HG03575 (cell line): ENCODE measurements at regions not wholly inside any gene's neighbourhood (a gene's known extent, or its start where the extent isn't known, plus 50 kb on each side); places are given as distances from the start of the nearest gene placed in this dataset.

Experiments used
- ATAC-seq: cut with Tn5 transposase; IDR thresholded peaks from one replicate; pipeline ENCODE4 v1.9.1; 2021; ENCODE audit not compliant: unreplicated experiment, insufficient number of reproducible peaks, low FRiP score; ENCODE audit errors: extremely low read depth

DNA sequence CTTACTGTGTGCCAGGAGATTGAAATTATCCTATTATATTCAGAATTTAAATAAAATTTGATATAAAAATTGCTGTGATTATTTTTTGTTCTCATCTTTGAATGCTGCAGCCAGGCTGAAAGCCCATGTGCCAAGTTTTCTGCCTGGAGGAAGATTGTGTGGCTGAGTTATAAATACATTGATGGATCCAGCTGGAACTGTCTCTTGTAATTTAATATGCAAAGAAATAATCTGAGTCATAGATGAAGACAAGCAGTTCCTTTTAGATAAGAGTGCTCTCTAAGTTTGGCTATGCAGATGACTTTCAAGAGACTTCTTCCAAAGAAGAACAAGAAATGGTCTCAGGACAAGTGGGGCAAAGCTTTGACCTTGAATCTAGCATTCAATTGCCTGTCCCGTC lies 871.0 kb downstream of the CDH11 start:
- ATAC-seq, result no peak

DNA sequence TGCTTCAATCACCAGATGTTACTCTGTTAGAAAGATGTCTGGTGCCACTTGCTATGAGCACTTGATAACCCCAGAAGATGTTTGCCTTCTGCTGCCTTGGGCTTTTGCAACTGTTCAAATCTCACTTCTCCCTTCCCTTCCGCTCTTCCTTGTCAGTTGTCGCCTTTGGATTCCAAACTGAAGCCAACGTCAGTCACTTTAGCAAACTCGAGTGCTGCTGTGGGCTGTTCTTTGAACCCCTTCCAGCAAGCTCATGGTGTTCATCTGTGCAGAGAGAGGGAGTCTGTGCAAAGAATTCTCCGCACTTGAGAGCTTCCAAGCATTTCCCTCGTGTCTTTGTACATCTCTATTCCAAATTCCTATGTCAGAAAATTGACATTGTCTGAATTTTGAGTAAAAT lies 879.4 kb downstream of the CDH11 start:
- no peak for ATAC-seq

DNA sequence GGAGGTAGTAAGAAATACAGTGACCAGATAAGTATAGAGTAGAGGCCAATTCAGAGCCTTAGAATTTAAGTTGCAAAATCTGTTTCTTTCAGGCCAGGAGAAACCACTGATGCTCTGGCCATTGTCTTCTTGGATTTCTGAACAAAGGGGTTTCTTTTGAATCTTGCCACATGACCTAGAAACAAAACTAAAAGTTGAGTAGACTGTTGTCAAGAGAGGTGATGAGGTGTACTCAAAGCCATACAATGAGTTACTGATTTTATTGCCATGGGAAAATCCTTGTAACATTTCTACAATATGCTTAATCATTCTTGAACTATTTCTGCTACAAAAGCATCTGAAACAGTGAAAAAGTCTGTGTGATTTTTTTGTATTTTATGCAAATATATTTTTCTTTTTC lies 881.3 kb downstream of the CDH11 start:
- ATAC-seq, result no peak

DNA sequence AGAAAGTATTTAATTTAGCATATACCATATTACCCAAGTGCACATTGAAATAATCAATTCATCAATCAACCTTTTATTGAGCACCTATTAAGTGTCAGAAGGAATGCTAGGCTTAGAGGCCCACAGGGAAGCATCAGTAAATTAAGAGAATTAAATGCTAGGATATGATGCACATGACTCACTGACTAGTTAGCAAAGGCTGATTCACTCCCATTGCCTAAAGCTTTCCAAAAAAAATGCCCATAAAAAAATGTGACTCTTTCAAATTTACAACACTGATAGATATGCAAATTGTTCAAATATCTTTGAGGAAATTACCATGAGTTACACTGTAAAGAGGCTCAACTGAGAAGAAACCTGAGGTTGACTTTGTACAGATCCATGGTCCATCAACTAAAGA lies 883.3 kb downstream of the CDH11 start:
- ATAC-seq, result no peak

DNA sequence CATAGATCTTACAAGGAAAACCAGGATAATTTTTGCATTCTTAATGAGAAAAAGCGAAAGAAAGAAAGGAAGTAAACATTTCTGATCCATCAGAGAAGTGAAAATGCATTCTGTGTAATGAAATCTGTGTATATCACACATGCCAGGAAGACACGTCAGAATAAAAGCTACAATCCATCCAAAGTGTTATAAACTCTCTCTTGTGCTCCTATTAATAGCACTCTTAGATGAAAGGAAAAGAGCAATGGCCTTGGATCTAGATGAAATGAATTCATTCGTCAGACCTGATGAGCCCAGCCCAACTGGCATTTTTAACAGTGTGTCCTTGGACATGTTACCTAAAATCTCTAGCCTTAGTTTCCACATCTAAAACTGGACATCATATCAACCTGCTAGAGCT lies 885.5 kb downstream of the CDH11 start:
- no peak for ATAC-seq

DNA sequence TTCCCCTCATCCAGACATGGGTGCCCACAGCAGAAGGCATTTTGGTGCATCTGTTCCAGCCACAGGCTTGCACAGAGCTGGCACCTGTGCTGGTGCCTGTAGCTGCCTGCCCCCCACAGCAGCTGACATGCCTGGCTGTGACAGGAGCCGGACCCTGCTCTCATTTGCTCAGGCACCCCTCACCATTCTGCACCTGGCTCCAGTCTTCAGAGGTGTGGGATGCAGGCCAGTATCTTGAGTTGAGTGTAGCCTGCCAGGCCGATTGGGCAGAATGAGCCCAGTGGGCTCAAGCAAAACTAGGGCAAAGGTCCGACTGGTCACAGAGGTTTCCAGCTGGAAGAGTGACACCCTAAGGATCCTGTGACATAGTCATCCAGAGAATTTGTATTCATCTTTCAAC lies 887.7 kb downstream of the CDH11 start:
- no peak for ATAC-seq

DNA sequence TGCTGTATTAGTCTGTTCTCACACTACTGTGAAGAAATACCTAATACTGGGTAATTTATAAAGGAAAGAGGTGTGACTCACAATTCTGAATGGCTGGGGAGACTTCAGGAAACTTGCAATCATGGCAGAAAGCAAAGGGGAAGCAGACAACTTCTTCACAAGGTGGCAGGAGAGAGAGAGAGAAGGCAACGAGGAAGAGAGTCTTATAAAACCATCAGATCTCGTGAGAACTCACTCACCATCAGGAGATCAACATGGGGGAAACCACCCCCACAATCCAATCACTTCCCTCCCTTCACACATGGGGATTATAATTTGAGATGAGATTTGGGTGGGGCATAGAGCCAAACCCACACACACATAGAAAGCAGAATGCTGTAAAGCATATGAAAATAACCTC lies 896.2 kb downstream of the CDH11 start:
- no peak for ATAC-seq

DNA sequence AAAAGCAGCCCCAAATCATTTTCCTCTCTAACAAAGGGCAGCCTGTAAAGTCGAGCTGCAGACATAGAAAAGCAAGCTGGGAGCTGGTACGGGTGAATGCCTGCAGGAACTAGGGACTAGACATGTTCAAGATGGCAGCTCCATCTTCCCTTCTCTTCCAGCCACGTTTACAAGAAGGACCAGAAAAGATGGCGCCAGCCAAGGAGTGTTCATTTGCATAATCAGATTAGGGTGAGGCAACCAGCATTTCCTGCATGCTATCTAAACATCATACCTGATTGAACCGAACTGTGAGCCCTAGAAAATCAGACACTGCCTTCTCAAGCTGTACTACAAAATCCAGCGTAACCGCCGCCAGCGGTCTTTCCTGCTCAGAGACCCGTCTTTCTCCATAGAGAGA lies 896.8 kb downstream of the CDH11 start:
- ATAC-seq, result no peak

DNA sequence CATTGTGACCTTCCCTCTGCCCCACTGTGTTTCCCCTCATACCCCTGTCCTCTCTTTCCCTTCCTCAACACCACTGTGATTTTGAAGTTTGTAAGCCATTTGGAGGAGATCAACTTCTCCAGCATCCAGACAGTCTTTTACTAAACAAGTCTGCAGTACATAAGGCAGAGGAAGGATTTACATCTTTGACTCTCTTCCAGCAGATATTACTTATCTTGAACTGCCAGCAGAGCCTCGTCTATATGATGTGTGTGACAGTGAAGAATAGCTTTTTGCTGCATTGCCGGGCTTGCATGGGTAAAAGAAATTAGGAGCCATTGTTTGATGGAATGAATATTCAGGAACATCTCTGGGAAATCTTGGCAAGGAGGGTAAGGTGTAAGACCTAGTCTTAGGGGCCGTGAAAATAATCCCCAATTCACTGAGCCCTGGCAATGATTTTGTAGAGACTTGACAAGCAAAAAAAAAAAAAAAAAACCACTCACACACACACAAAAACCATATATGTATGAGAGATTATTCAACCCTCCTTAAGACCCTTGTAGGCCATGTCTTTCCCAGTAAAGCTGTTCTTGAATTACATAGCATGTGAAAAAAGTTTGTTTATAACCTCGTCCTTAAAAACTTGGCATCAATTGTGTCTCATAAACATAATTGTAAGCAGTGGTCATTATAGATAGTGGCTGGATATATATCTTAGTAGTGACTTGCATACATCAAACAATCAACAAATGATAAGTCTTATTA lies 903.9 kb downstream of the CDH11 start:
- ATAC-seq, result no peak

DNA sequence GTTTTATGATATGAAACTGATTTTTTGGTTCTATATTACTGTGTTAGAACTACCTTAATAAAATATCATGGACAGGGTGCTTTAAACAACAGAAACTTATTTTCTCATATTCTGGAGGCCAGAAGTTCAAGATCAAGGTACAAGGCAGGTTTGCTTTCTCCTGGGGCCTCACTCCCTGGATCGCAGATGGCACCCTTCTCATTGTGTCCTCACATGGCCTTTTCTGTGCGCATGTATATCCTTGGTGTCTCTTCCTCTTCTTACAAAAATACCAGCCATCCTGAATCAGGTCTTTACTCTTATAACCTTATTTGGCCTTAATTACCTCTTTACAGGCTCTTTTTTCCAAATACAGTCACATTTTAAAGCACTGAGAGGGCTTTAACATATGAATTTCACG lies 906.1 kb downstream of the CDH11 start:
- ATAC-seq, result no peak

DNA sequence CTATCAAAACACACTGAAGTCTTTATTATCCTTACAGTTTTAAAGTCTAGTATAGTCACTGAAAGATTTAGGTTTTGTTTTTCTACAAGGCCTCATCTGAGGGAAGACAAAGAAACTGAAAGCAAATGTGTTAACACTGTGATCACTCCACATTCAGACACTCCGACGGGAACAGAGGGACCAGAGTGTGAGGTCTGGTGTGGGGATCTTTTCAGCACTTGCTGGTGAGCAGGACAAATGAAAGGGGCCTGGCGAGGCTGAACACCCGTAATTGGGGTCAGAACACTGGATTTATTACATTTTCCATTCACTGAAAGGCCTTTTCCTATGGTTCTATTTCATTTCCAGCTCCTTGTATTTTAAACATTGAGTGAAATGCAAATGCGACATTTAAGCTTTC lies 910.5 kb downstream of the CDH11 start:
- ATAC-seq, result no peak

DNA sequence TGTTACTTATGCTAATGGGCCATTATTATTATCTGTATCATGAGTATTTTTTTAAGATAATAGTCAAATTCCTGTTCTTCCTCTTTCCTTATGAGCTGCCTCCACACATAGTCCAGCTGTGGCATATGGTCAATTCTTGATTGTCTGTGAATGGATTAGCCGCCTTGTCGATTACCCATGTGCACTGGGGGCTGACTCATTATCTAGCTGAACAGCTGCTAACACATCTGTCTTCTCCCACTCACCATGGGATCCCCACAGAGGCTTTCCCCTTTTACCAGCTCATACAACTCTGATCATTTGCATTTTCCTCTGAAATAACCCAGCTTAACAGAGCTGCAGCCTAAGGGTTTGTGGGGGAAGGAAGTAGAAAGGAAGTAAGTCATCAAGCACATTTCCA lies 915.0 kb downstream of the CDH11 start:
- ATAC-seq, result no peak

DNA sequence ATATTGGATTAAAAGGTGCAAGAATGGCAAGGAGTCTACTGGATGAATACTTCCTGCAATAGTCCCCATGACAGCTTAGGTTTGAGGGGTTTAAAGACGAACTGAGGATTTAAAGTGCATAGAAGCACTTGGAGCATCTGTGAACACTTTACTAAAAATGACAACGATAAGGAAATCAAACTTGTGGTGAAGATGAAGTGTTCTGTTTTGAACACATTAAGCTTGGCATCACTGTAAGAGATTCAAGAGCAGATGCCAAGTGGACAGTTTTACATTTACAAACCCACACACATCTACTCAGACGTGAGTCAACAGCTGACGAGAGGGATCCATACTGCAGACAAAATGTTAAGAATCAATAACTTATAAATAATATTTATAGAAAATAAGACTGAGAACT lies 918.7 kb downstream of the CDH11 start:
- ATAC-seq, result no peak

DNA sequence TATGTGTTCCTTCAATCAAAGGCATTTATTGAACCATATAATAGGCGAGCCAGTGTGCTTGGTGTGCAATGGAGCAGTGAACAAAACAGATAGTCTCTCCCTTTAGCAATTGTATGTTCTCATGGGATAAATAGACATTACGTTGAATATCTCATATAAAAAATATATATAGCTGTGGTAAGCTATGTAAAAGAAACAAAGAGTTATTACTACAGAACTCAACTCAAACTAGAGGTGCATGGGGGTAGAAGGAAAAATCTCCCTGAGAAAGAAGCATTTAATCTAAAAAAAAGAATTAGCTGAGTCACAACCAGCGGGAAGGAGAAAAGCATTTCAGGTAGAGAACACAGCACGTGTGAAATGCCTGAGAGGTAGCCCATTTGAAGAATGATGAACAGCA lies 919.3 kb downstream of the CDH11 start:
- ATAC-seq, result no peak

DNA sequence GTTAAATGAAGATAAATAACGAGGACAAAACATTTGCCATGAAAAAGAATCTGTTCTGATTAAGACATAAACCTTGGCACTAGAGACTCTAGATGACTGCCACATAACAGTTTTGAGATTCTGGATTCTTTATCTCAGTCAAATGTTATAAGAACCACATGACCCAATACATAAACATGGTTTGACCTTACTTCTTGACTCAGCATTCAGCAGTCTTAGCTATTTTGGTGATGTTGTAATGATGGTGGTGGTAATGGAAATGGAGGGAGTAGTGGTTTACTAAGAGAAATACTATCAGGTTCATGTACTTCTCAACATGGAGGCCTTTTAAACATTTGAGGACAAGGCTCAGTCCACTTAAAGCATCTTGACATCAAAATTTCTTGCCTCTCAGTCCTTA lies 925.4 kb downstream of the CDH11 start:
- ATAC-seq, result no peak

DNA sequence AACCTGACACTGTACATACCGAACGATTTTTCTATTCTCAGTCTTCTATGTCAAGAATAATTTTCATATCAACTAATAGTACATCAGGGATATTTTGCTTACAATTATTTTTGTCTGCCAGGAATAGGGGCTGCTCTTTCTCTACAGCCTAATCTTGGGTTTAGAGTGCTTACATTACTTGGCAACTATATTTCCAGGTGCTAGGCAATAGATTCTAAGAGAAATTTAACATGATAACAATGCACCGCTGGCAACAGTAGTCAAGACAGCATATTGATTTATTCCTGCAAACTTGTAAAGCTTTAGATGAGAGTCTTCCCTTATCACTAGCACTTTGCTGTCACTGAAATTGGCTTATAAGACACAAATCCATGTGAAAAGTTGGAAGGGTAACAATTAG lies 935.9 kb downstream of the CDH11 start:
- no peak for ATAC-seq

DNA sequence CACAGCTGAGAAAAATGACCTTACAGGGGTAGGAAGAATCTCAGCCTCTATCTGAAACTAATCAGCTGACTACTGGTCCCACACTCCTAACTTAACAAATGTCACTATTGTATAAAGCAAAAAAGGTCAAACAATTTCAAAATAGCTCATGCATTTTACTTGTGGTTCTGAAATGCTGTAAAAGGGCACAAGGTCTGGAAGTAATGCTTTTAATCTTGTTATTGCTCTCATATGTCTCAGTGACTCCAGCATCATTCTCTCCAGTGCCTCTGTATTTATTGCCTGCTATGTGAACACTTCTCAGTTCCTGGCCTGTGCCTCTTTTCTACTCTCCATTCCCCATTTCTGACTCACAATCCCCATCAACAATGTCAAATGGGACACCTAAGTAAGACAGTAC lies 937.7 kb downstream of the CDH11 start:
- no peak for ATAC-seq

DNA sequence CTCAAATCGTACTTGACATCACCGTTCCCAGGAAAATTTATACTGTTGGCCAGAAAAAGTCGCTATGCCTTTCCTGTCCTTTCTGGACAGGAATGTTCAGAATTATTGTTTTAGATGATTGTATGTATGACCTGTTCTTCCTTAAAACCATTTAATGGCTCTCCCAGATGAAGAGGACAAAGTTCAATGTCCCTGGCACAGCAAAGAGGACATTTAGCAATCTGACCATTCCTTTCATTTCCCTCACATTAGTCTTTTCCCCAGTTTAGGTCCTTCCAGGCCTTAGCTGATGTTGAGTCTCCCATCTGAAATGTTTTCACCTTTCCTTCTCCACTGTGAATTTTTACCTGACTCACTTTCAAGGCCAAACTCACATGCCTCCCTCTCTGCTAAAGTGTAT lies 938.9 kb downstream of the CDH11 start:
- no peak for ATAC-seq

DNA sequence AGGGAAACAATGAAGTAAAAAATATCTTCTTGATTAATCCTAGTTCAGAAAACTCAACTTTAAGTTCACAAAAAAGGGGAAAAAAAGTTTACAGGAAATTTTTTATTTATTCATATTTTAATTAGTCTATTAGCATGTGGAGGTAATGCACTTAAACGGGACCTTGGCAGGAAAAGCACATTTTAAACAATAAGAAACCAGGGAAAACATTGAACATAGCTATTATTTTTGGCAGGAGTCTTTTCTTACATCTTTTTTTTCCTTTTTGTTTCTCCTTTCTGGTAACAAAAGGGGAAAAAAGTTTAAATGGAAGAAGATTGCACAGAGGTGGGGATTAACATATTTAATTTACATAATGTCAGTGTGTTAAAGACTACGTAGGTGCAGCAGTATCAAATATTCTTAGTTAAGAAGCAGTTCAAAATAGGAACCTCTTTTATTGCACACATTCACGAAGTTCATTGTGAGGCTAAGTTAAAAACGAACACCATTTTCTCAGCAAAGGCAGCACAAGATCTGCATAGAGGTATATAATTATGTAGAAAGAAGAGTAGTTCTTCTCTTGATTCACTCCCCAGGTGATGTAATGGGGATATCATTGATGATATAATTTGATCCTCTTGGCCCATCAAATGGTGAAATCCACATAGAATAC lies 940.5 kb downstream of the CDH11 start:
- ATAC-seq, result no peak

DNA sequence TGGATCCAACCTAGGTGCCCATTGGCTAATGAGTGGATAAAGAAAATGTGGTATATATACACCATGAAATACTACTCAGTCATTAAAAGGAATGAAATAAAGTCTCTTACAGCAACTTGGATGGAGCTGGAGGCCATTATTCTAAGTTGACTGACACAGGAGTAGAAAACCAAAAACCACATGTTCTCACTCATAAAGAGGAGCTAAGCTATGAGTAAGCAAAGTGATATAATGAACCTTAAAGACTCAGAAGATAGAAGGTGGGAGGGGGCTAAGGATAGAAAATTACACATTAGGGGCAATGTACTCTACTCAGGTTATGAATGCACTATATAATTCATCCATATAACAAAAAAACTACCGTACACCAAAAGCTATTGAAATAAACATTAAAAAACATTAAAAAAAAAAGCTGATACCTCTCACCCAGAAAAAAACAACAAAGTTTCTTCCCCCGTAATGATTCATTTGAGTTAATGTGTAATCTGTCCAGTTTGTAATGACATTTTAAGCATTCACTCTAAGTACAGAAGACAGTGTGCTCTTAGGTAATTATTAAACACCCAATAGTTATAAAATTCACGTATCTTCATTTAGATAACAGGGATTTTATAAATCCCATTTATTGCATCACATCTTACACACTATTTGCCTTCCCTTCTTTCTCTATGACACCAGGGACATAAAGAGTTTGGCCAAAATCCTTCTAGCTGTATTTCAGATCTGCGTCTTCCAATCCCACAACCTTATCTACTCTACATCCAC lies 941.5 kb downstream of the CDH11 start:
- no peak for ATAC-seq
